Right hindlimb (tissue), 1 donor: ENCODE measurements at regions not wholly inside any gene's neighbourhood (a gene's known extent, or its start where the extent isn't known, plus 50 kb on each side); places are given as distances from the start of the nearest gene placed in this dataset.
"Not testable (repeated sequence)": the region's sequence is repeated elsewhere in the genome, so short reads cannot be mapped to it uniquely, and the experiment has no call there.

Experiments used
- DNase-seq: peaks from one replicate; pipeline ENCODE4 v3.0.0-alpha.2; 2018

- no peak for DNase-seq
Observed at GRCh38 chr4:79850626-79851025, 222.4 kb downstream of the ANTXR2 start.

- DNase-seq: no peak
Observed at GRCh38 chr4:79848329-79848728, 224.7 kb downstream of the ANTXR2 start.

GRCh38 chr4:79847411-79847810 lies 225.6 kb downstream of the ANTXR2 start:
- no peak for DNase-seq

GRCh38 chr4:79842162-79842561 lies 230.9 kb downstream of the ANTXR2 start:
- DNase-seq: no peak

GRCh38 chr4:79833857-79834256 lies 239.2 kb downstream of the ANTXR2 start:
- DNase-seq: no peak

GRCh38 chr4:79831701-79832514 lies 241.1 kb downstream of the ANTXR2 start:
- DNase-seq: no peak

GRCh38 chr4:79831119-79831528 lies 241.9 kb downstream of the ANTXR2 start:
- DNase-seq: no peak

- DNase-seq: no peak
Observed at GRCh38 chr4:79827283-79827682, 245.7 kb downstream of the ANTXR2 start.

- peak; percentile 35 for DNase-seq
Observed at GRCh38 chr4:79823148-79823763, 249.8 kb downstream of the ANTXR2 start.

GRCh38 chr4:79820427-79820826 lies 252.6 kb downstream of the ANTXR2 start:
- no peak for DNase-seq

- not testable (repeated sequence) for DNase-seq
Observed at GRCh38 chr4:79807933-79808332, 265.1 kb downstream of the ANTXR2 start.

GRCh38 chr4:79798047-79798446 lies 275.0 kb downstream of the ANTXR2 start:
- DNase-seq: no peak

GRCh38 chr4:79796948-79797347 lies 276.1 kb downstream of the ANTXR2 start:
- DNase-seq: no peak

- DNase-seq: no peak
Observed at GRCh38 chr4:79788884-79789283, 284.1 kb downstream of the ANTXR2 start.

GRCh38 chr4:79780129-79780528 lies 292.9 kb downstream of the ANTXR2 start:
- DNase-seq: no peak

- DNase-seq: no peak
Observed at GRCh38 chr4:79772510-79772909, 300.5 kb downstream of the ANTXR2 start.

GRCh38 chr4:79764120-79764519 lies 308.9 kb downstream of the ANTXR2 start:
- no peak for DNase-seq

GRCh38 chr4:79763486-79764075 lies 309.4 kb downstream of the ANTXR2 start:
- DNase-seq: no peak

- no peak for DNase-seq
Observed at GRCh38 chr4:79759793-79760192, 313.2 kb downstream of the ANTXR2 start.

- no peak for DNase-seq
Observed at GRCh38 chr4:79757600-79757999, 315.4 kb downstream of the ANTXR2 start.

- no peak for DNase-seq
Observed at GRCh38 chr4:79756140-79756895, 316.7 kb downstream of the ANTXR2 start.

- DNase-seq: no peak
Observed at GRCh38 chr4:79748835-79749234, 324.2 kb downstream of the ANTXR2 start.

GRCh38 chr4:79747252-79747651 lies 325.8 kb downstream of the ANTXR2 start:
- no peak for DNase-seq
